ENCODE measurements at regions not wholly inside any gene's neighbourhood (a gene's known extent, or its start where the extent isn't known, plus 50 kb on each side); places are given as distances from the start of the nearest gene placed in this dataset.

- Histone ChIP-seq H3K27me3 (ENCODE audit: insufficient read depth, poor library complexity, severe bottlenecking) (no peaks in the 10 kb centered on the region), H3K27ac (replicated peaks) (no peak overlapping the region), H3K4me3 (replicated peaks; ENCODE audit: insufficient read depth, low read length) (no peak overlapping the region)
- TF ChIP-seq CTCF (IDR thresholded peaks at IDR 0.05; ENCODE audit: insufficient read depth, low read length) (no peak), REST (IDR thresholded peaks at IDR 0.05; ENCODE audit: insufficient replicate concordance, low read depth) (no peak), GABPA (IDR thresholded peaks at IDR 0.05; ENCODE audit: low read depth) (no peak), SPI1 (IDR thresholded peaks at IDR 0.05; ENCODE audit: borderline replicate concordance, low read depth) (no peak), POLR2AphosphoS5 (IDR thresholded peaks at IDR 0.05; ENCODE audit: low read depth) (no peak)
- no peak for DNase-seq (ENCODE audit: low read depth in 1 of 2, low spot score in 1 of 2)
Measured at GRCh38 chr20:12287575-12287974, 369.9 kb downstream of the BTBD3 start.

GRCh38 chr20:12289465-12289864 lies 371.8 kb downstream of the BTBD3 start:
- no peak overlapping the region for H3K4me3 ChIP-seq (replicated peaks; ENCODE audit: insufficient read depth, low read length)
- no peaks in the 10 kb centered on the region for H3K27me3 ChIP-seq (ENCODE audit: insufficient read depth, poor library complexity, severe bottlenecking)
- peak; percentile 7 to 16 for DNase-seq (ENCODE audit: low read depth in 1 of 2, low spot score in 1 of 2)
- no peak overlapping the region for H3K27ac ChIP-seq (replicated peaks)
- TF ChIP-seq SPI1 (IDR thresholded peaks at IDR 0.05; ENCODE audit: borderline replicate concordance, low read depth) (peak; percentile 81), REST (IDR thresholded peaks at IDR 0.05; ENCODE audit: insufficient replicate concordance, low read depth) (no peak)

GRCh38 chr20:12291386-12291785 lies 373.7 kb downstream of the BTBD3 start:
- H3K4me3 ChIP-seq (replicated peaks; ENCODE audit: insufficient read depth, low read length), result no peak overlapping the region
- TF ChIP-seq REST (IDR thresholded peaks at IDR 0.05; ENCODE audit: insufficient replicate concordance, low read depth), result no peak
- no peak for TF ChIP-seq CTCF (IDR thresholded peaks at IDR 0.05; ENCODE audit: insufficient read depth, low read length)
- no peak for TF ChIP-seq GABPA (IDR thresholded peaks at IDR 0.05; ENCODE audit: low read depth)
- TF ChIP-seq SPI1 (IDR thresholded peaks at IDR 0.05; ENCODE audit: borderline replicate concordance, low read depth), result no peak
- TF ChIP-seq POLR2AphosphoS5 (IDR thresholded peaks at IDR 0.05; ENCODE audit: low read depth), result no peak
- no peak for DNase-seq (ENCODE audit: low read depth in 1 of 2, low spot score in 1 of 2)
- peaks cover 3% of the 10 kb centered on the region for H3K27me3 ChIP-seq (ENCODE audit: insufficient read depth, poor library complexity, severe bottlenecking)
- no peak overlapping the region for H3K27ac ChIP-seq (replicated peaks)

GRCh38 chr20:12293900-12294299 lies 376.2 kb downstream of the BTBD3 start:
- no peak for TF ChIP-seq CTCF (IDR thresholded peaks at IDR 0.05; ENCODE audit: insufficient read depth, low read length)
- TF ChIP-seq SPI1 (IDR thresholded peaks at IDR 0.05; ENCODE audit: borderline replicate concordance, low read depth), result no peak
- no peak for TF ChIP-seq POLR2AphosphoS5 (IDR thresholded peaks at IDR 0.05; ENCODE audit: low read depth)
- no peak for TF ChIP-seq REST (IDR thresholded peaks at IDR 0.05; ENCODE audit: insufficient replicate concordance, low read depth)
- no peak for TF ChIP-seq GABPA (IDR thresholded peaks at IDR 0.05; ENCODE audit: low read depth)
- Histone ChIP-seq H3K27ac (replicated peaks) (no peak overlapping the region), H3K27me3 (ENCODE audit: insufficient read depth, poor library complexity, severe bottlenecking) (peaks cover 3% of the 10 kb centered on the region), H3K4me3 (replicated peaks; ENCODE audit: insufficient read depth, low read length) (no peak overlapping the region)
- DNase-seq (ENCODE audit: low read depth in 1 of 2, low spot score in 1 of 2), result no peak

All from HL-60 (cell line).